Myocyte (in vitro differentiated cells): ENCODE measurements at regions not wholly inside any gene's neighbourhood (a gene's known extent, or its start where the extent isn't known, plus 50 kb on each side); places are given as distances from the start of the nearest gene placed in this dataset.

Experiments used
- DNase-seq: peaks from one replicate; pipeline ENCODE4 v3.0.0-alpha.2; 2012; ENCODE audit warnings: low read depth

DNA sequence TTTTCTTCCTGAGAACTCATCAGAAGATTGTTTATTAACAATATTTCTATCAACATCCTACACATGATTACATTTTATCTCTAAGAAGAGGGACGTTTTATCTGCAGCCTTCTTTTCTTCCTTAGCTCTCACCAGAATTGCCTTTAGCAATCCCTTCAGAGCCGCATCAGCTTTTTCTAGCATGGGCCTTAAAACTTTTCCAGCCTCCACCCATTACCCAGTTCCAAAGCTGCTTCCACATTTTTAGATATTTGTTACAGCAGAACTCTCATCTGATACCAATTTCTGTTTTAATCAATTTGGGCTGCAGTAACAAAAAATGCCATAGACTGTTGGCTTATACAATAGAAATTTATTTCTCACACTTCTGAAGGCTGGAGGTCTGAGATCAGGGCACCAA lies 281.5 kb downstream of the THBS2 start:
- DNase-seq: no peak

DNA sequence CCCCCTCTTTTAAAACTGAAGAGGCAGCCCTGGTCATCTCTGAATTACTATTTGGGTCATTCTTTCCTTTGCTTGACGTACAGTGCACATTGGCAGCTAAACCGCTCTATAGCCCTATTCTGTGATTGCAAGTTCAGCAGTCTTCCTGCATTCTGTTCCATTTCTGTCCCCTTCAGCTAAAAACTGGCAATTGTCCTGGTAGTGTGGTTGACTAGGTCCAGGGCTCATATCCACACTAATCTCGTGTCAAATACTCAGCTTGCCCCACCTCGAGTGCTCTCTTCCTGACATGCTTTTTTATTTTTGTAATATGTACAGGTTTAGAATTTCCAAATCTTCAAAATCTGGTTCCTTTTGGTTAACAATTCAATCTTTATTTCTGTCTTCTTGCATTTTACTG lies 282.1 kb downstream of the THBS2 start:
- peak; percentile 58 for DNase-seq

DNA sequence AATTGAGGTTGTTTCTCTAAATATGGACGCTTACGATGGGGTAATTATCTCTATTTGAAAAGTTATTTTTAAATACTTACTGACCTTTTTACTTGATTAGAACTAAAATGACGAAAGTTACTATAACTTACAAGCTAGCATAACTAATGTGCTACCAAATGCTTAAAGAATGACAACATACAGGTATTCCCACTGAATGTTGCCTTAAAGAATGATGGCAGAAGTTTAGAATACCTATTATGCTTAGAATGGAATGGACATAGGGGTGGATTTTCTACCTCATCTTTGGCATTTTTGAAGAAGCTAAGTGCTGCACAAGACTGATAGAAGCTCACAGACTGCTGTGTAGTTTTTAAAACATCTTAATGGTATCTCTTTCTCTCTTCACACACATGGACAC lies 284.8 kb downstream of the THBS2 start:
- no peak for DNase-seq

DNA sequence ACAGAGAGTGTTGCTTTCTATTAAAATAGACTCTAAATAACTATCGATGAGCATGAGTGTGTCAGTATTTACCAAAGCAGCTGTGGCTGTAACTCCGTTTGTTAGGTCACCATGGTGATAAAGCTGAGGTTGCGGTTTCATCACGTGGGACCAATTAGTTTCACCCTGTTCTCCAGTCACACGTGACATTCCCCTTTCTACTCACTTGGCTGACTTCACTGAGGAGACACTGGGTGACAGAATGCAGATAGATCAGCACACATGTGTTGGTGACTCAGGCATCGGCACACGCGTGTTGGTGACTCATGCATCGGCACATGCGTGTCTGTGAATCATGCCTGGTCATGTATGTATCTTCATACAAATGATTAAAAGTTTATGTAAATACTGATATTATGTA lies 285.4 kb downstream of the THBS2 start:
- DNase-seq: peak; percentile 98

DNA sequence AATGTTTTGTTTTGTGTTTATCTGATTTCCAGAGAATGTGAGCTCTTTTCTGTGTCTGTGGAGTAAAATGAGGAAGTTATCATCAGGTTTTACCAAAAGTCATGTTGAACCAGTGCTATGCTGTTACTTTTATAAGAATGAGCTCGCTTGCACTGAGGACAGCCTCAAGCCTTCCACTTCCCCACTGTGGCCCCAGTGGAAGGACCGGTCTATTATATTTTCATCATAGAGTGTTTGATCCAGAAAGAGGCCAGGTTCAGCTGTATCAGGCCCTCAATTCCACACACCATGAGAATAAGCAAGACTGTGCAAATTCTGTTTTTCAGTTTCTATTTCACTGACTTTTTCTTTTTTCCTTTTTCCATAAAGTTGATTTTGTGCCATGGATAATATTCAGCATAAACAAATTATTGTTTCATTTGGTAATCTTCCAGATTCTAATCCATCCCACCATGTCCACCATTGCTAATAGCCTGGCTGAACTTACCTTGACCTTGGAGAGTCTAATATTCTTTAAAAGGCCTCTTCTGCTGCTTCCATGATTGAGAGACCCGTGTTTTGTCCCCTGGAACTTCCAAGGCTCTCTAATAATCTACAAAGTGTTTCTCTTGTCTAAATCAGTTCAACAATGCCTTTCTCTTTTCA lies 286.2 kb downstream of the THBS2 start:
- no peak for DNase-seq

DNA sequence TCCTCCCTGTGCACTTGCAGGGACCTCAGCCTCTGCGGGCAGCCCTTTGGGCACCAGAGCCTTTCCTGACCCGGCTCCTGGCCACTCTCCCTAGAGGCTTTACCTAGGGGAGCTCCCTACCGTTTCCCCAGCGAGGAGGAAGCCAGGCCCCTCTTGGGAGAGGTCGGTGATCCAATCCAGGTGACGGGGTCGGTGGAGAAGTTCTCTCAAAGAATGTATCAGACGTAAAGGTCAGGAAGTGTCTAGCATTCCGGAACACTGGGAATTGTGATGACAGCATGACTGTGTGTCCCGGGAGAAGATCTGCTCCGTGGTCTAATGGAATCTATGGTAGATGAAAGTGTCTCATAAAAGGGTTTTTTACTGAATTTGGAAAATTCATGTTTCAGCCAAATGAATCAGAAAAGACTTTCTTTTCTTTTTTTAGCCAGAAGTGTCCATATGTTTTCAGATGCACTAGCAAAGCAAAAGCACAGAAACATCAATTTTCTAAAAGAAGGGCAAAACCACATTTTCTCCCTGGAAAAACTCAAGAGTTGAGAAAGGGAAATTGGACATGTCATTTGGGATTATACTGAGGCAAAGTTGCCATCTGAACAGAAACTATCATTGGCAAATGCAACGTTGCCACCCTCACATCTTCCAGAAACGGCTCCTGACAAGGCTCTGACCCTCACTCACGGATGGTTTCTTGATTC lies 289.4 kb downstream of the THBS2 start:
- DNase-seq: no peak

DNA sequence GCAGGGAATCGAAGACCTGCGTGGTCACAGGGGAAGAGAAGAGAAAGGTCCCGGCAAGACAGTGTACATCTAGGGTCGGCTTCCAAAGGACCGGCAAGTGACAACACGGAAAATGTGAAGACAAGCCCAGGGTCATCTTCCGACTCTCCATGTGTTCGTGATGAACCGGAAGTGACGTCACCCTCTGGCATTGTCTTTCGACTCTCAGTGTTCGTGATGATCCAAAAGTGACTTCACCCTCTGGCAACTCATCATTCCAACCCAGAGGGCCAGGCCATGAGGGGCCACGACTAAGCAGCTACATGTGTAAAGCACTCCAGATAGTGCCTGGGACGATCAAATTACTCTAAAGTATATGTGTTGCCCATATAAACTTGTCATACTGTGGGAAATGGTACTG lies 290.8 kb downstream of the THBS2 start:
- no peak for DNase-seq

DNA sequence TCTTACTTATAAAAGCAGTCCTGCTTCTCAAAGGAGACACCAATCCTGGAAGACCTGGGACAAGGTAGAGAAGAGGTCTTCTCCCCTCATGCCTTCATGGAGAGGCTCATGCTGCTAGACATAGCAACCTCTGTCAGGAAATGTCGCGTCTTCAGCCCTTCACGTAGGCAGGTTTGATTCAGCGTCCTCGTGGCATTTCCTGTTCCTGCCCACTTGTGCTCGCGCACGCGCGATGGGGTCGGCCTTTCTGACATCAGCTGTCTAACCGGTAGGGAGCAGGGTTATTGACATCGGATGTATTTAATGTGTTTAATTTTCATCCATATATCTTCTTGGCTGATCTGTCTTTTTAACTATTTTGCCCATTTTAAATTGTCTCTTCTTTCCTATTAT lies 292.4 kb downstream of the THBS2 start:
- no peak for DNase-seq

DNA sequence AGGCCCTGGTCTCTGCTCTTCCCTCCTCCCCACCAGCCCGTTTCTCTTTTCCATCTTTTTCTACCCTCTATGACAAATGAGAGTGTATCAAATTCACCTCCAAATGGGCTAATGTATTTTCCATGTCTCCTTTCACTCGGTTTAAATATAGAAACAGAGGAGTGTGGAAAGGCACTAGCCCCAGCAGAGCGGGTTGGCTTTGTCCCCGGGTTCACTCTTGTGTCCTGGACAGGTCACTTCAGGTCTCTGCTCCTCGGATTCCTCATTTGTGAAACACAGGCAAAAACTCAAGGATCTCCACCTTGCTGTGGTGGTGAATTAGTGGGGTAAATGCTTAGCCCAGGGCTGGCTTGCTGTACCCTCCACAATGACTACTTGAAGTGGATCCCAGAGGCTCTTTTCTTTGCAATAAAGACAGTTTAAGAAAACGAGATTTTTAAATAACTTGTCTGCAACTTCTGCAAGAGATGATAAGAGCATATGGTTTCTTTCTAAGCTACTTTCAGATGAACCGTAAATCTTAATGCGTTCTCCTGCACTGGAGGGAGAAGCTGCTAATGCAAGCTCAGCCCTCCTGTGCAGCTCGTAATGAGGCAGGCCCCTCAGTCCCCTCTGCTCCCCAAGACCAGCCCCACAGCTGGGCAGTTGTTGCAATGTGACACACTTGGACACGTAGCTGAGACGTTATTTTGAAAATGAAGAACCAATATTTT lies 292.9 kb downstream of the THBS2 start:
- DNase-seq: no peak

DNA sequence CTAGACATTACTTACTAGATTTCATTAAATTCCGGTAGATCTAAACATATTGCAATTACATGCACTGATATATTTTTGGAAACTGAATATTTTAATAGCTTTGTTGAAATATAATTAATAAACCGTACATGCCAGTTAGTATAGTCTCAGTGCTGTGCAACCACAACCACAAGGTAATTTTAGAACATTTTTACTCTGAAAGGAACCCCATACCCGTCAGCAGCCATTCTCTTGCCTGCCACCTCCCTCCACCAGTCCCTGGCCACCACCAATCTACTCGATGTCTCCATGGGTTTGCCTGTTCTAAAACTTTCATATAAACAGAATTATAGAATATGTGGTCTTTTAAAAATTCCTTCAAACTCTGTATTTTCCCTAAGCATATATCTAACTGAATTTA lies 293.9 kb downstream of the THBS2 start:
- DNase-seq: peak; percentile 72

DNA sequence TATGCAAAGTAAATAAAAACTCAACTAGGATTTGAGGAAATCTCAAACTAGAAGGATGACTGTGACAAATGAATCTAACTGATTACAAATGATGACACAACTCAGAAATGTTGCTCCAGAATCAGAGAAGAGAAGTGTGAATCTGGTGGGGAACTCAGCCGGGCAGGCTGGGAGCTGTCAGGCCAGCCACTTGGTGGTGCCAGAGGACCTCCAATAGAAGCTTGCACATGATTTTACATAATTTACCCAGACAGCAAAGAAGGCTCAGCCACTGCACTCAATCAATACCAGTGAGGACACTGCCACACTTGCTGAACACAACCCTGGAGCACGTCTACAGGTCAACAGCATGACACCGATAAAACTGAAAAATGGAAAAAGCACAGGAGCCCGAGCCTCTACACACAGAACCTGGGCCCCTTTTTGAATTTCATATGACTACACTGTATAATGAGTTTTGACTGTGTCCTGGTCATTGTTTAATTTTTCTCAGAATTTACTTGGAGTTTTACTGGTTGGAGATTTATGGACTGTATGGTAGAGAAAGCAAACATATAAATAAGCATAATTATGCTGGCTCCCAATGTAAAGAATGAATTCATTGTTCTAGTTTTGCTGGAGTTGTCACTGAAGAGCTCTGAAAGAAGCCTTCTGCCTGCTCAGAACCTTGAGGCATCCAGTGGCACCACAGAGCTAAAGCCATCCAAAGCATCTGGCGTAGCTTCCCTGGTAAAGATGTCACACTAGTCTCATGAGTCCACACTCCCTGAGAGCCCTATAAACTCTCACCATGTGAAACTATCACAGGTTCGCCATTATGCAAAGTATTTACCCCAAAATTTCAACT lies 296.5 kb downstream of the THBS2 start:
- peak; percentile 92 for DNase-seq

DNA sequence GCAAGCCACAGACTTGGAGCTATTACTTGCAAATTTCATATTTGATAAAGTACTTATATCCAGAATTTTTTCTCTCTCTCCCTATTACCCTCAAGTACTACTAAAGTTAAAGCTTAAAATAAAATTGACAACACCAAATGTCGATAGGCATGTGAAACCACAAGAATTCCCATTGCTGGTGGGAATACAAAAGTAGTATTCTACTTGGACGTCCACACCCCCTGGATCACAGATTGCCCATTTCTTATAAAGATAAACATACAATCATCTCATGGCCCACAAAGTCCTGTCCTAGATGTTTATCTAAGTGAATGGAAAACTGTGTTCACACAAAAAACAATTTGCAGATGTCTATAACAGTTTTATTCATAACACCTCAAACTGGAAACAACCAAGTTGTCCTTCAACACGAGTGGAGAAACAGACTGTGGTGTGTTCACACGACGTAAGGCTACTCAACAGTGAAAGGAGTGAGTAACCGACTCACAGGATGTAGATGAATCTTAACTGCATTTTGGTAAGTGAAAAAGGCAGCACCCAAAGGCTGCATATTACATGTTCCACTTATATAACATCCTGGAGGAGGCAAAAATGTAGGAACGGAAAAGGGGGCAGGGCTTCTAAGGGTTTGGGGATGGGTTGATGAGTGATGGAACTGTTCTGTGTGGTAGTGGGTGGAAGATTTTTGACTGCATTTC lies 297.4 kb downstream of the THBS2 start:
- peak; percentile 84 for DNase-seq

DNA sequence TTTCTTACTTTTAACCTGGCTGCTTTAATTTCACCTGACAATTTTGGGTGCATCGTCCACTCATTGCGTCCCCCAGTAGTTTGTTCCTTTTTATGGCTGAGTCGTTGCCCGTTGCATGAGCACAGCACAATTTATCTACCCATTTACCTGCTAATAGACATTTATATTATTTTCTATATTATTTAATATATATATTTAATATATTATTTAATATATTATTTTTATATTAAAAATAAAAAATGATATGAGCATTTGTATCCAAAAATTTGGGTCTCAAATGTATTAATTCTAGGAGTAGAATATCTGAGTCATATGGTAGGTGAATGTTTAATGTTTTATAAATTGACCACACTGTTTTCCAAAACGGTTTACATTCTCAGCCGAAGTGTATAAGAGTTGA lies 300.2 kb downstream of the THBS2 start:
- no peak for DNase-seq

DNA sequence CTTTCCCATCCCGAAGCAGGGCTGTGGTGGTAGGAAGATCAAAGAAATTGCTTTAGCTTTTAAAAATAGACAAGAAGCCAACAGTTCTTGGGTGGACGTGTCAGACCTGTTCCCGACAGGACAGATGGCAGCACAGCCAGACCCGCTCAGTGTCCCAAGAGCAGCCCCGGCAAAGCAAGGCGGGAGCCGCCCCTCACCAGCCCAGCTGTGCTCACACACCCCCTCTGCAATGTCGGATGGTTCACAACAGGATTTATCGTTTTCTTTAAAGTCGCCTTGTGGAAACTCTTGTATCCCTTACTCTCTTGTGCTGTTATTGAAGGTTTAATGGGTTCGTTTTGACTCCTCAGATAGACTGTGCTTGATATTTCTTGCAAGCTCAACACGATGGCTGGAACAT lies 302.4 kb downstream of the THBS2 start:
- peak; percentile 60 for DNase-seq

DNA sequence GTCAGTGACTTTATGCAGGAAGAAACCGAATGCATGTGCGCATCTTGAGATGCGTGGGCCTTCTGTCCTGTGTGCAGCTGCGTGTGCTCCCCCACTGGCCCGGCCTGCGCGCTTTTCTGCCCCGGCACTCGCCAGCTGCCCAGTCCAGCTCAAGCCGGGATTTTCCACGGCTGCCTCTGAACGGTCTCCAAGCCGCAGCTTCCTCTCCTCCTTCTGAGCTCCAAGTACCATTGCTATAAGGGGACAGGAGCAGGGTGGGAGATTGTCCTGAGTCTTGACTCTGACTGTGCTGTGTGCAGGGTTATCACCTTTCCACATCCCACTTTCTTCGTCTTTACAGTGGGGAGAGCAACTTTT lies 302.8 kb downstream of the THBS2 start:
- peak; percentile 73 for DNase-seq

DNA sequence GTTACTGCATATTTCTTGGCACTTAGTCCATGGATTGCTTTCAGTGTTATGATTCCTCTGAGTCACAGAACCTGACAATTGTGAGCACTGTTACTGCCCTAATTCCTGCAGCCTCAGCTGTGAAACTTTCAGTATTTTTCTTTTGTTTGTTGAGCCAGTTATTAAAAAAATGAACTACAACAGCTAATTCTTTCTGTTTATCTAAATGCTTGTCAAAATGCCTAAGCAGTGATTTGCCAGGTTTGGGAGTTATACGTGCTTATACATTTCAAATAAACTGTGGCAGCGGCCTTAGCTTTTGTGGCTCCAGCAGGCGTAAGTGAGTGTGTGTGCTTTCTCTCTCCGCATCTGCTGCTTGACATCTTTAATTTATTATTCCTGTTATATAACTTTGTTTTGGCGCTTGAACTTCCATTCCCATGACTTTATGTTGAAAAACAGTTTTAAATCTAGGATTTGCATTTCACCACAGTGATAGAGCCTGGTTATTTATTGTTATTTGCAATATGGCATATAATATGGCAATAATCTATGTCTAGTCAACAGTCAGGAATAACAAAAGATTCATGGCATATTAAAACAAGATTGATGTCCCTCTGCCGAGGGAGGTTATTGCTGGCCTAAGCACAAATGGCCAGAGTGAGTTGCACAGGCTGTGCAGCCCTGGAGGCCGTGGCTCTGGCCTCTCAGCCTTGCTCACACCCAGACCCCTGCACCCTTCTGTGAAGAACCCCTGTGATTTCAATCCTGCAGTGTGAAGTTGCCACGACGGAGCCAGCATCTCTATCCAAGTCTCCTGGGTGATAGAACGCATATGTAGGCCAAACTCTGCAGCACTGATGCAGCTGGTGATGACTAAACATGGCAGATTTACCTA lies 303.4 kb downstream of the THBS2 start:
- DNase-seq: no peak

DNA sequence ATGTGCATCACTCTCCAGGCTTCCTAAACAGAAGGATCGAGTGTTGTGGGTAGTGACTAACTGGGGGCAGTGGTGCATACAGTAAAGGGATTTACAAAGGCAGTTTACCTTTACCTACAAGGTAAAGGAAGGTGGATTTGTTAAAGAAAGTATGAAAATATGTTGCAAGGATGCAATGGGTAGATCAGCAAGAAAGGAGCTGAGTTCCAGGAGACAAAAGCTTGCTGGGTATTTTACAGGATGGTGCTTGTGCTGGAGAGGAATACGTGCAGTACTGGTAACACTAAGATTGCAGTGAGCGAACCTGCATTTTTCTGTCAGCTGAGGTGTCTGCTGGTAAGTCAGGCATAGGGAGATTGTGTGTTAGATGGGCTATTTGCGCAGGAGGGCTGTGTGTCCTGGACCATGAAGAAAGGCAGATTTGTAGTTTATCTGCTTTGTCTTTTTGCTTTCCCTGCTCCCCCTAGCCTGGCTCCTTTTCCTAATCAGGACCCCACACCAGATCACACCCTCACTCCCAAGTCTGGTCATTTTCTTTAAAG lies 304.6 kb downstream of the THBS2 start:
- no peak for DNase-seq

DNA sequence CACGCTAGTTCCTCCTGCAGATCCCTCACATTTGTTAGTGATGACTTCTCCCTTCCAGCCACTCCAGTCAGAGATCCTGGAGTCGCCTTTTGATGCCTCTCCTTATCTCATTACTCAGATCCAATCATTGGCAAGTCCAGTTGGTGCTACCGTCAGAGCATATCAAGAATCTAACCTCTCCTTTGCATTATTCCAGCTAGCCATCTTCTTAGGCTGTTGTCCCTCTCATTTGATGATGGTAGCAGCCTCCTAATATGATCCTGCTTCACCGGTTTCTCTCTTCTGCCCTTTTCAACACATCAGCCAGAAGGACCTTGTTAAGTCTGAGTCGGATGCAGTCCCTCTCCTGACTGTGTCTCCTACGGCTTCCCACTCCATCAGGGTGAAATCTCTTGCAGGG lies 305.6 kb downstream of the THBS2 start:
- DNase-seq: no peak

DNA sequence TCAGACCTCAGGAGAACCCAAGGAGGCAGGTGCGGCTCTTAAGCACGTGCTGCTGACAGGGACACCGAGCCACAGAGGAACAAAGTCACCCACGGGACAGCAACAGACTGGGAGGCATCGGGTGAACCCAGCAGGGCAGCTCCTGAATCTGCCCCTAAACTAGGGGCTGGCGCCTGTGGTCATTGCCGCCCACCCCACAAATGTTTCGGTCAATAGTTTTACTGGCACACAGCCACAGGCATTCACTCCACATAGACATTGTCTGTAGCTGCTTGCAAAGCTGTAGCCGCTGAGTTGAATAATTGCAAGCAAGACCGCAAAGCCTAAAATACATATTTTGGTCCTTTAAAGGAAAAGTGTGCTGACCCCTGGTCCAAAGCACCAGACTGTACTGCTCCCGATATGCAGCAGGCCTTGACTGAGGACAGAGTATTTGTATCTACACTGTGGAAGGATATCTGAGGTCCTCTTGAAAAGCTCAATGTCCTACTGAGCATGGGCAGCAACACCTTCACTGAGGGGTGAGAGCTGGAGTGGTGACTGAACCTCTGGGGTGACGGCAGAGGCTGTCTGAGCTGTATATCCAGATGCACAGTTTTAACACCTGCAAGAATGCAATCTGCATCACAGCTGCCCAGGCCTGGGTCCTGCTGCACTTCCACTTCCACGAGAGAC lies 310.3 kb downstream of the THBS2 start:
- DNase-seq: no peak
